ENCODE measurements at regions not wholly inside any gene's neighbourhood (a gene's known extent, or its start where the extent isn't known, plus 50 kb on each side); places are given as distances from the start of the nearest gene placed in this dataset.
A peak's percentile ranks its signal among the peaks of the same experiment; 100 is the strongest.

- no peak for TF ChIP-seq CTCF (conservative IDR thresholded peaks at IDR 0.05; ENCODE audit: low read length)
- no peak overlapping the region for H3K4me3 ChIP-seq (ENCODE audit: low read length)
- DNase-seq (ENCODE audit: low read depth) = no peak
Measured at GRCh38 chr5:104533498-104533897, 970.9 kb upstream of the NUDT12 start.

GRCh38 chr5:104526866-104527265 lies 964.3 kb upstream of the NUDT12 start:
- no peak overlapping the region for H3K4me3 ChIP-seq (ENCODE audit: low read length)
- DNase-seq (ENCODE audit: low read depth) = no peak
- no peak for TF ChIP-seq CTCF (conservative IDR thresholded peaks at IDR 0.05; ENCODE audit: low read length)

- no peak overlapping the region for H3K4me3 ChIP-seq (ENCODE audit: low read length)
- no peak for TF ChIP-seq CTCF (conservative IDR thresholded peaks at IDR 0.05; ENCODE audit: low read length)
- DNase-seq (ENCODE audit: low read depth) = no peak
Measured at GRCh38 chr5:104513640-104514072, 951.1 kb upstream of the NUDT12 start.

- DNase-seq (ENCODE audit: low read depth) = peak; percentile 6
- no peak overlapping the region for H3K4me3 ChIP-seq (ENCODE audit: low read length)
- TF ChIP-seq CTCF (conservative IDR thresholded peaks at IDR 0.05; ENCODE audit: low read length) = no peak
Measured at GRCh38 chr5:104513121-104513602, 950.6 kb upstream of the NUDT12 start.

- TF ChIP-seq CTCF (conservative IDR thresholded peaks at IDR 0.05; ENCODE audit: low read length) = no peak
- no peak for DNase-seq (ENCODE audit: low read depth)
- H3K4me3 ChIP-seq (ENCODE audit: low read length) = no peak overlapping the region
Measured at GRCh38 chr5:104512063-104512825, 949.7 kb upstream of the NUDT12 start.

- TF ChIP-seq CTCF (conservative IDR thresholded peaks at IDR 0.05; ENCODE audit: low read length) = no peak
- H3K4me3 ChIP-seq (ENCODE audit: low read length) = no peak overlapping the region
- DNase-seq (ENCODE audit: low read depth) = no peak
Measured at GRCh38 chr5:104498281-104498680, 935.7 kb upstream of the NUDT12 start.

- no peak for DNase-seq (ENCODE audit: low read depth)
- TF ChIP-seq CTCF (conservative IDR thresholded peaks at IDR 0.05; ENCODE audit: low read length) = no peak
- H3K4me3 ChIP-seq (ENCODE audit: low read length) = no peak overlapping the region
Measured at GRCh38 chr5:104494083-104494482, 931.5 kb upstream of the NUDT12 start.
